OCI-LY7 (cell line): ENCODE measurements at regions not wholly inside any gene's neighbourhood (a gene's known extent, or its start where the extent isn't known, plus 50 kb on each side); places are given as distances from the start of the nearest gene placed in this dataset.

Source experiments
- CTCF ChIP-seq: fragments of 200-600 bp; sonication (generic); conservative IDR thresholded peaks from 2 replicates; pipeline ENCODE4 v1.5.1; 2014; ENCODE audit warnings: mild to moderate bottlenecking, antibody characterized with exemption, low read length, moderate library complexity, mixed read lengths
- EZH2phosphoT487 ChIP-seq: fragments of 200-600 bp; sonication (generic); IDR thresholded peaks from 2 replicates; pipeline ENCODE4 v1.6.1; 2018; ENCODE audit warnings: low read depth, borderline replicate concordance, mild to moderate bottlenecking, mixed run types, antibody characterized with exemption, low read length, moderate library complexity, mixed read lengths

GRCh38 chr4:101458914-101459313, 111.6 kb upstream of the PPP3CA start:
- no peak for TF ChIP-seq CTCF
- TF ChIP-seq EZH2phosphoT487: no peak
